HG02943 (cell line): ENCODE measurements at regions not wholly inside any gene's neighbourhood (a gene's known extent, or its start where the extent isn't known, plus 50 kb on each side); places are given as distances from the start of the nearest gene placed in this dataset.

Experiments used
- ATAC-seq: cut with Tn5 transposase; IDR thresholded peaks from one replicate; pipeline ENCODE4 v1.9.1; 2021; ENCODE audit warnings: mild to moderate bottlenecking, low read depth, moderate library complexity; ENCODE audit not compliant: unreplicated experiment

- ATAC-seq = no peak
Observed at GRCh38 chr9:78997296-78997695, 574.5 kb upstream of the TLE4 start.

GRCh38 chr9:79000230-79001002 is 571.3 kb upstream of the TLE4 start:
- ATAC-seq = no peak

- no peak for ATAC-seq
Observed at GRCh38 chr9:79001012-79001411, 570.8 kb upstream of the TLE4 start.

GRCh38 chr9:79003514-79003913 is 568.3 kb upstream of the TLE4 start:
- ATAC-seq = no peak

GRCh38 chr9:79004032-79004431 is 567.7 kb upstream of the TLE4 start:
- ATAC-seq = no peak

- ATAC-seq = no peak
Observed at GRCh38 chr9:79006546-79006945, 565.2 kb upstream of the TLE4 start.

- no peak for ATAC-seq
Observed at GRCh38 chr9:79007701-79008483, 563.9 kb upstream of the TLE4 start.

GRCh38 chr9:79008916-79009315 is 562.8 kb upstream of the TLE4 start:
- no peak for ATAC-seq

- ATAC-seq = no peak
Observed at GRCh38 chr9:79011461-79011860, 560.3 kb upstream of the TLE4 start.

GRCh38 chr9:79012561-79012960 is 559.2 kb upstream of the TLE4 start:
- ATAC-seq = no peak

GRCh38 chr9:79013715-79014610 is 557.8 kb upstream of the TLE4 start:
- no peak for ATAC-seq

GRCh38 chr9:79014929-79015699 is 556.7 kb upstream of the TLE4 start:
- no peak for ATAC-seq

GRCh38 chr9:79015951-79016350 is 555.8 kb upstream of the TLE4 start:
- no peak for ATAC-seq

GRCh38 chr9:79020276-79020675 is 551.5 kb upstream of the TLE4 start:
- ATAC-seq = no peak

- no peak for ATAC-seq
Observed at GRCh38 chr9:79021084-79021483, 550.7 kb upstream of the TLE4 start.

- no peak for ATAC-seq
Observed at GRCh38 chr9:79023134-79023580, 548.6 kb upstream of the TLE4 start.

- ATAC-seq = no peak
Observed at GRCh38 chr9:79026316-79026715, 545.4 kb upstream of the TLE4 start.

- ATAC-seq = no peak
Observed at GRCh38 chr9:79028101-79028500, 543.7 kb upstream of the TLE4 start.

- no peak for ATAC-seq
Observed at GRCh38 chr9:79034583-79034982, 537.2 kb upstream of the TLE4 start.

GRCh38 chr9:79037338-79037737 is 534.4 kb upstream of the TLE4 start:
- ATAC-seq = no peak
